ENCODE measurements at regions not wholly inside any gene's neighbourhood (a gene's known extent, or its start where the extent isn't known, plus 50 kb on each side); places are given as distances from the start of the nearest gene placed in this dataset.

GRCh38 chr14:58738189-58738836, 100.6 kb downstream of the DACT1 start:
- TF ChIP-seq EP300 (IDR thresholded peaks at IDR 0.05): no peak
- no peak for TF ChIP-seq CTCF (IDR thresholded peaks at IDR 0.05)
- TF ChIP-seq POLR2A (IDR thresholded peaks at IDR 0.05): no peak
